ENCODE measurements at regions not wholly inside any gene's neighbourhood (a gene's known extent, or its start where the extent isn't known, plus 50 kb on each side); places are given as distances from the start of the nearest gene placed in this dataset.

- peak overlapping the region; percentile 66 for H3K27ac ChIP-seq (ENCODE audit: insufficient read depth, low read depth, low read length)
- no TSS peak for BruUV-seq (replicated peaks)
- no peaks in the 10 kb centered on the region for H3K36me3 ChIP-seq (ENCODE audit: control insufficient read depth in 2 of 2, extremely low read depth in 1 of 2, insufficient read depth in 2 of 2, low read length in 2 of 2)
- H3K4me2 ChIP-seq (ENCODE audit: insufficient read depth, low read length) = peak overlapping the region; percentile 4
- ChIA-PET POLR2A (interaction anchor here (0.6 to 1.3 kb wide), 3 partner anchors 33 to 110 kb away, joined by 3 to 5 read pairs (median 3); partner anchors contain the start of gene RPS6KA2), CTCF (interaction anchor here (0.8 to 2.2 kb wide), 5 partner anchors 11 to 96 kb away, joined by 3 to 6 read pairs (median 4); no protein-coding TSS in a partner anchor)
- H3K9me1 ChIP-seq (replicated peaks; ENCODE audit: control insufficient read depth, extremely low read depth, insufficient read depth, low read length) = no peaks in the 10 kb centered on the region
- DNase-seq (ENCODE audit: low read depth, low spot score) = peak; percentile 89
- H3K4me1 ChIP-seq (ENCODE audit: control insufficient read depth, extremely low read depth, insufficient read depth, low read length) = peaks cover 10% of the 10 kb centered on the region
- H3K79me2 ChIP-seq (ENCODE audit: control insufficient read depth, insufficient read depth, low read length) = no peaks in the 10 kb centered on the region
- TF ChIP-seq POLR2AphosphoS5 (IDR thresholded peaks at IDR 0.05; ENCODE audit: insufficient read depth, low read depth, low read length) (peak; percentile 43), MYC (IDR thresholded peaks at IDR 0.05; ENCODE audit: low read depth, low read length) (no peak), JUN (IDR thresholded peaks at IDR 0.05; ENCODE audit: borderline replicate concordance, insufficient read depth, insufficient read length, low read depth) (peak; percentile 56), EZH2 (IDR thresholded peaks at IDR 0.05; ENCODE audit: borderline replicate concordance, low read depth, low read length, severe bottlenecking) (no peak), GATA2 (IDR thresholded peaks at IDR 0.05; ENCODE audit: insufficient read depth, insufficient read length, low read depth, low read length) (peak; percentile 35), FOS (IDR thresholded peaks at IDR 0.05; ENCODE audit: borderline replicate concordance, insufficient read depth, low read length) (peak; percentile 91)
- H3K9me3 ChIP-seq (replicated peaks; ENCODE audit: control insufficient read depth, insufficient read depth, low read length) = no peaks in the 10 kb centered on the region
- intact Hi-C loops (cut with micrococcal nuclease) = loop anchor here (1.0 to 2.0 kb wide), 5 partner anchors 45 to 246 kb away; partner anchors contain the start of gene RPS6KA2
- peak; percentile 76 for FAIRE-seq
- H3K9ac ChIP-seq (replicated peaks; ENCODE audit: extremely low read depth, insufficient read depth, low read length) = peak overlapping the region; percentile 8
- dilution Hi-C loops (cut with MboI; ENCODE audit: extremely low pct_ligation_motif_present, low sequenced_read_pairs) = no loop called here
- no peaks in the 10 kb centered on the region for H4K20me1 ChIP-seq (replicated peaks; ENCODE audit: control insufficient read depth, extremely low read depth, insufficient read depth, low read length)
- peak overlapping the region; percentile 69 for H2AFZ ChIP-seq (ENCODE audit: low read depth, low read length)
- no peak overlapping the region for H3K4me3 ChIP-seq (replicated peaks in 1 of 3; ENCODE audit: insufficient read depth in 1 of 3, low read depth in 1 of 3, low read length in 3 of 3)
- no peaks in the 10 kb centered on the region for H3K27me3 ChIP-seq (ENCODE audit: control insufficient read depth in 2 of 2, insufficient read depth in 2 of 2, low read length in 2 of 2)
Observed at GRCh38 chr6:166736634-166737033, 109.6 kb upstream of the RPS6KA2 start.

DNA sequence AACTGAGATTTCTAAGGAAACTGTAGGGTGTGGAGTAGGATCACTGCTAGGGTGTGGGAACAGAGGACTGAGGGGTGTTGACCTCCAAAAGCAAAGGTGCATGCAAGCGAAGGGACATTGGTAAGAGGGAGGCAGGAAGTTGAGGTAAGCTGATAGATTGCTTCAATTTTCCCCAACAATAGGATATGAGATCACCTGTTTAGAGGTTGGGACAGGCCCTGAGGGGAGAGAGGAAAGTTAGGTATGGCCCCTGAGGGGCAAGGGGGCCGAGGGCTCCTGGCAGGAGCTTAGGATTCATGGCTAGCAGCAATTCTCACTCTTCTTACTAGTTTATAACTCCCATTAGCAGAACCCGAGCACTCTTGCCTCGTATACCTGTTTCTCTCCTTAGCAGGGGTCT, 106.8 kb upstream of the RPS6KA2 start:
- dilution Hi-C loops (cut with MboI; ENCODE audit: extremely low pct_ligation_motif_present, low sequenced_read_pairs) (no loop called here), intact Hi-C loops (cut with micrococcal nuclease) (no loop called here)
- Histone ChIP-seq H3K9me3 (replicated peaks; ENCODE audit: control insufficient read depth, insufficient read depth, low read length) (no peaks in the 10 kb centered on the region), H3K9me1 (replicated peaks; ENCODE audit: control insufficient read depth, extremely low read depth, insufficient read depth, low read length) (no peaks in the 10 kb centered on the region), H3K36me3 (ENCODE audit: control insufficient read depth in 2 of 2, extremely low read depth in 1 of 2, insufficient read depth in 2 of 2, low read length in 2 of 2) (no peaks in the 10 kb centered on the region), H2AFZ (ENCODE audit: low read depth, low read length) (no peak overlapping the region), H3K4me1 (ENCODE audit: control insufficient read depth, extremely low read depth, insufficient read depth, low read length) (peaks cover 10% of the 10 kb centered on the region), H3K79me2 (ENCODE audit: control insufficient read depth, insufficient read depth, low read length) (no peaks in the 10 kb centered on the region), H3K4me3 (replicated peaks in 1 of 3; ENCODE audit: insufficient read depth in 1 of 3, low read depth in 1 of 3, low read length in 3 of 3) (no peak overlapping the region), H3K9ac (replicated peaks; ENCODE audit: extremely low read depth, insufficient read depth, low read length) (no peak overlapping the region), H3K27ac (ENCODE audit: insufficient read depth, low read depth, low read length) (no peak overlapping the region), H3K4me2 (ENCODE audit: insufficient read depth, low read length) (no peak overlapping the region), H3K27me3 (ENCODE audit: control insufficient read depth in 2 of 2, insufficient read depth in 2 of 2, low read length in 2 of 2) (no peaks in the 10 kb centered on the region), H4K20me1 (replicated peaks; ENCODE audit: control insufficient read depth, extremely low read depth, insufficient read depth, low read length) (no peaks in the 10 kb centered on the region)
- ChIA-PET CTCF (no interaction called here), POLR2A (no interaction called here)
- FAIRE-seq (no peak), DNase-seq (ENCODE audit: low read depth, low spot score) (no peak)
- TF ChIP-seq, protein P1, sequence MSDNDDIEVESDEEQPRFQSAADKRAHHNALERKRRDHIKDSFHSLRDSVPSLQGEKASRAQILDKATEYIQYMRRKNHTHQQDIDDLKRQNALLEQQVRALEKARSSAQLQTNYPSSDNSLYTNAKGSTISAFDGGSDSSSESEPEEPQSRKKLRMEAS (IDR thresholded peaks at IDR 0.05; ENCODE audit: insufficient read depth, insufficient read length) = no peak
- TF ChIP-seq POLR2A (IDR thresholded peaks at IDR 0.05; ENCODE audit: low read depth, low read length) (no peak), POLR2AphosphoS5 (IDR thresholded peaks at IDR 0.05; ENCODE audit: insufficient read depth, low read depth, low read length) (no peak), JUN (IDR thresholded peaks at IDR 0.05; ENCODE audit: borderline replicate concordance, insufficient read depth, insufficient read length, low read depth) (no peak), FOS (IDR thresholded peaks at IDR 0.05; ENCODE audit: borderline replicate concordance, insufficient read depth, low read length) (no peak), GATA2 (IDR thresholded peaks at IDR 0.05; ENCODE audit: insufficient read depth, insufficient read length, low read depth, low read length) (no peak), MYC (IDR thresholded peaks at IDR 0.05; ENCODE audit: low read depth, low read length) (no peak), CTCF (IDR thresholded peaks at IDR 0.05; ENCODE audit: extremely low read depth in 1 of 2, insufficient read depth in 1 of 2, low read depth in 1 of 2, low read length in 2 of 2) (no peak), EZH2 (IDR thresholded peaks at IDR 0.05; ENCODE audit: borderline replicate concordance, low read depth, low read length, severe bottlenecking) (no peak)
- no TSS peak for BruUV-seq (replicated peaks)

Data from endothelial cell of umbilical vein (primary cell).